Stimulated activated CD4-positive, alpha-beta T cell treated with anti-CD3 and anti-CD28 coated beads, Interleukin-15, amount 100 ng/mL, for 48 hours (primary cell): ENCODE measurements at regions not wholly inside any gene's neighbourhood (a gene's known extent, or its start where the extent isn't known, plus 50 kb on each side); places are given as distances from the start of the nearest gene placed in this dataset.
"Not testable (repeated sequence)": the region's sequence is repeated elsewhere in the genome, so short reads cannot be mapped to it uniquely, and the experiment has no call there.

Experiments used
- DNase-seq, 2 donors: peaks; one replicate each; pipeline ENCODE4 v3.0.0-alpha.2; 2020; ENCODE audit warnings: low read depth in 2 of 2

- no peak for DNase-seq
Measured at GRCh38 chr4:173765751-173766150, 235.7 kb upstream of the HAND2 start.

GRCh38 chr4:173763389-173763788, 233.4 kb upstream of the HAND2 start:
- no peak for DNase-seq

- no peak for DNase-seq
Measured at GRCh38 chr4:173761938-173762337, 231.9 kb upstream of the HAND2 start.

GRCh38 chr4:173761236-173761635, 231.2 kb upstream of the HAND2 start:
- DNase-seq = no peak

- DNase-seq = no peak
Measured at GRCh38 chr4:173758132-173758531, 228.1 kb upstream of the HAND2 start.

GRCh38 chr4:173753408-173753807, 223.4 kb upstream of the HAND2 start:
- DNase-seq = no peak

DNA sequence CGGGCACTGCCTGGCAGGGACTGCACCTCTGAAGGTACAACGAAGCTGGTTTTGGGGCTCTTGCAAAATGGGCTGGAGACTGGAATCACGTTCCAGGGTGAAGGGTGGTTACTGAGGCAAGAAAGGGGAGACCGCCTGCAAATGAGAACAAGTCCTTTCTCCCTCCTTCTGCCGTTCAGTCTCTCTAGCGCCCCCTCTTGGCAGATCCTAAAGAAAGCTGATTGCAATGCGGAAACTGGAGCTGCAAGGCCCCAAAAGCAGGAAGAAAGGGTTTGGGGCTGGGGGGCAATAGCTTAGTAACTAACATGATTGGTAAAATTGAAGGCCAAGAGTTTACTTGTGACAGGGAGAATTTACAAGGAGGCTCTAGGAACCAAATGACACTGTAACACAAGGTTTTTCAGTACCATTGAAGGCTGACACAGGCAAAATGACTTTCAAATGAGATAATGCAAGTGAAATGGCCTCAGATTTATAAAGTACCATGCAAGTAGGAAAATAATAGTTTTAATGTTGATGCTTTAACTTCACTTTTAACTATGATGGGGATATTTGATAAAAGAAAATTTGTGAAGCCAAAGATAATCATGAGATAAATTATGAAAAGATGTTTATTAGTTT, 222.7 kb upstream of the HAND2 start:
- DNase-seq = peak in 1 of 2 donors; percentile 20

- DNase-seq = no peak
Measured at GRCh38 chr4:173748353-173748752, 218.3 kb upstream of the HAND2 start.

DNA sequence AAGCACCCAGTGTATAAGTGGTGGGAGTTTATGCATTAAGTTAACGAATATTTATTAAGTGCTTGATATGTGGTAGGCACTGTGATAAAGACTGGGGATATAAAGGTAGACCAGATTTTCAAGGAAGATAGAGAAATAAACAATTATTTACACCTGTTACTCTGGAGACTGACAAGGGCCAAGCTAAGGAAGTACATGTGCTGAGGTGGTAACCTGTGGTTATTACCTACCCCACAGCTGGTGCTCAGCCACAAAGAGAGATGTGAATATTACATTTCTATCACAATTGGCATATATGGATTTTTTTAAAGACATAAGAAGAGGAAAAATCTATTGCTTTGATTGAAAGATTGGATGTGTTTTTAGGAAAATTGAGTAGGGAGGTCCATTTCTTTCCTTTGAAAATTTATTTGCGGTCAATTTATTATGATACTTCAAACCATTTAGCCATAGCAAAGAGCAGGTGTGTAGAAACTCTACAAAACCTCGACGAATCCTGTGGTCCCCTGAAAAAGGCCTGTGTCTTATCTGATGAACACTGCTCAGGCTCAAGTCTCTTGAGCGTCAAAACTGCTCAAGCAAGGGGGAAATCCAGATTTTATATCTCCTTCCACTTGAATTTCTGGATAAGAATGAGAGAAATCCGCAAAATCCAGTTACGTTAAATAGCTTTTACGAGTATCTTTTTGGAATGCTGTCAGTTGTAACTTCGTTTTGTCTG, 217.7 kb upstream of the HAND2 start:
- DNase-seq = no peak

- DNase-seq = no peak
Measured at GRCh38 chr4:173746424-173746823, 216.4 kb upstream of the HAND2 start.

- no peak for DNase-seq
Measured at GRCh38 chr4:173745765-173746164, 215.7 kb upstream of the HAND2 start.

- DNase-seq = no peak
Measured at GRCh38 chr4:173736840-173737239, 206.8 kb upstream of the HAND2 start.

DNA sequence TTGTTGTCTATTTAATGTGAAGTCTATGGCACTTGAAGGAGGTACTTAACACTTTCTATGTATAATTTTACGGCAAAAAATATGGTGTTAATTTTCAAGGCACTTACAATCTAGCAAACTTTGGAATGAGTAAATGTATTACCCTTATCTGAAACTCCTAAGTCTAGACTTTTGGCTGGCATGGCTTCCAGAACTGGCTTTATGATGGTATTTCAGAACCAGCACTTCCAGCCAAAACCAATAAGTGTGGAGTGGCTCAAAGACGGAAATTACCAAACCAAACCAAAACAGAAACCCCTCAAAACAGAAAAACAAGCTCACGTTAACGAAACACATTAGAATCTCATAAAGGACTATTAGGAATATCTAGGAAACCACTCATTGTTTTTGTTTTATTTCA, 205.6 kb upstream of the HAND2 start:
- DNase-seq = no peak

GRCh38 chr4:173735049-173735448, 205.0 kb upstream of the HAND2 start:
- DNase-seq = no peak

GRCh38 chr4:173731257-173731656, 201.2 kb upstream of the HAND2 start:
- no peak for DNase-seq

DNA sequence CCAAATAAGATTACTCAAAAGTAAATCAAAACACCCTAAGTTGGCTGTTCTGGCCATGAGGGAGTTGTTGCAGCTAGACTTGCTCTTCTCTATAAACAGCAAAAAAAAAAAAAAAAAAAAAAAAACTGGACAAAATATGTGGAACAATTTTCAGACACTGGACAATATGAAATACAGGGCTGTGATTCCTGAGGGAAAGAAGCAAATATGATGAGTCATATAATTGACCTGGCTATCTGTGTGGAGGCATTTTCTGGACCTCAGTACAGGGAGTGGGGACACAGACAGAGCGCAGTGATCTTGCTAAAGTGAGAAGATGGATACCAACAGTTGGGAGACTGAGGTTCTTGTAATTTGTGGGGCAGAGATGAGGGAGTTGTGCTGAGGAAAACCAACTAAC, 192.0 kb upstream of the HAND2 start:
- DNase-seq = no peak

GRCh38 chr4:173718504-173718903, 188.5 kb upstream of the HAND2 start:
- DNase-seq = not testable (repeated sequence)

DNA sequence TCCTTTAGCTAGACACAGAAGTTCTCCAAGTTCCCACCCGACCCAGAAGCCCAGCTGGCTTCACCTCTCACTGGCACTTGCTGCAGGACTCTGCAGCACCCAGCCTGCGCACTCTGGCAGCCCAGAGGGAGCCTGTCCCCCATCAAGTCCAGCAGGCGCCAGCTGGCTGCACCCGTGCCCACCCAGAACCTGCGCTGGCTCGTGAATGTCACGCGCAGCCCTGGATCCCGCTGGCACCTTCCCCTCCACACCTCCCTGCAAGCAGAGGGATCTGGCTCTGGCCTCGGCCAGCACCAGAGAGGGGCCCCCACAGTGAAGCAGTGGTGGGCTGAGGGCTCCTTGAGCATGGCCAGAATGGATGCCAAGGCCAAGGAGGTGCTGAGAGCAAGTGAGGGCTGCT, 187.6 kb upstream of the HAND2 start:
- no peak for DNase-seq

DNA sequence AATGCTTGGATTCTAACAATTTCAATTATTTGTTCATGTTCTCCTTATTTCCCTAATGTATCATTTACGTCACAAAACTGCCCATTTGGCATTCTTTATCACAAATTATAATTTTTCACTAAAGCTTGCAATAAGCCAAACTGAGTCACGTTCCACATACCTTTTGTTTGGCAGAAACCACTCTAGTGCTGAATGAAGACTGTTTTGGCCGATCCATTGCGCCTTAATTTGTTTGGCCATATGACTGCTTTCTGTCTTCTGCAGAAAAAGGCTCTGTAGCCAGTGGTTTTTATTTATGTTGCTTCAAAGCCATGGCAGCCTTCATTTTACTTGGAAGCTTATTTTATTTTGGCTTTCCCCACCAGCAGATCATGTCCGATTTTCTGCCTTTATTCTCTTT, 184.4 kb upstream of the HAND2 start:
- no peak for DNase-seq

DNA sequence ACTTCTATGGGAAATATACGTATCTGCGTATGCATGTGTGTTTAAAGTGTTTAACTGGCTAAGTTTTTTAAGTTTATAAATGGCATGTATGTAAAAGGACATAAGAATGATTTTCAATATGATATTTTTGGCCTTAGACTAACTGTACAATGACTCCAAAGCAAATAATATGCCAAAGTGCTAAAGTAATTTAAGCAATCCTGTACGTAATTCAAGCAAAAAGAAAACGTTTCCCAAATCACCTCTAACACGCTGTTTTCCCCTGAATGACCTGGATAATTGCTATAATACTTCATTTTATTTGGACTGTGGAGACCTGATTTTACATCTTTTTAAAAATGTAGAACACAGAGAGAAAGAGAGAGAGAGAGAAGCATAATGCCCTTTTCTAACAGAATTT, 183.0 kb upstream of the HAND2 start:
- no peak for DNase-seq

- no peak for DNase-seq
Measured at GRCh38 chr4:173707658-173708419, 177.8 kb upstream of the HAND2 start.

DNA sequence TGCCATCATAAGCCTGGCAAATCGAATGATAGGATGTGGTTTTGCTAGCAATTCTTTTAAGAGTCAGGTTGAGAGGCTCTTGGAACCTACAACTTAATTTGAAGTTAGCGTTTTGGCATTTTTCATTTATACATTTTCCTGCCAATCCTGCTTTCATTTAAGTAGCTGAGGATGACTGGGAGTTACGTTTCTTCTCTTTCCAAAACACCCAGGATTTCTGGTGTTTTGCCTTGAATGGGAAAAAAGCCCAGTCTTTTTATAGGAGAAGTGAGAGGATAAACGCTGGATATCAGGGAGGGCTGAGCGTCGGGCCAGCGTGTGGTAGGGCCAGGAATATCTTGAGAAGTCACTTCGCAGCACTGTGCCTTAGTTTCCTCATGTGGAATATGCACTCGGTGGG, 174.2 kb upstream of the HAND2 start:
- DNase-seq = no peak

DNA sequence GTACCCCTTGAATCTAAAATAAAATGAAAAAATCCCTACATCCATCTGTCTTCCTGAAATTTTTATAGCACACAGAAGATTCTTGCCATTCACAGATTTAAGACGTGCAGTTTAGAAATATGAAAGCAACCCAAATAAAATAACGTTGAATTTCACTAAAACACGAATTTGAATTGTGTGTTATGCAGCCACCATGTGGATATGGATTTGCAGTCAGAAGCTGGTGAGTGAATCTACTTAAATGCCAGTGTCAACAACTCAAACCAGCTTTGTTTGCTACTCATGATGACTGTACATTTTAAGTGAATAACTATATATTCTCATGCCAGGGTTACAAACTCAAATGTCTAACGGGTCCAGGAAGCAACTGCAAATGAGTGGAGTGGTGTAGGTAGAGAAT, 173.0 kb upstream of the HAND2 start:
- DNase-seq = no peak
